Neural cell (in vitro differentiated cells): ENCODE measurements at regions not wholly inside any gene's neighbourhood (a gene's known extent, or its start where the extent isn't known, plus 50 kb on each side); places are given as distances from the start of the nearest gene placed in this dataset.

Experiments used
- H2AFZ ChIP-seq: fragments of 200-600, 300-800 bp; sonication (generic), shearing (Covaris generic); 2 replicates; pipeline ENCODE4 v1.6.0; 2014; ENCODE audit warnings: low read depth, mild to moderate bottlenecking, antibody characterized with exemption, low read length, moderate library complexity
- H3F3A ChIP-seq: fragments of 200-600 bp; shearing (Covaris generic); 2 replicates; pipeline ENCODE4 v1.6.1; 2016; ENCODE audit warnings: mild to moderate bottlenecking, moderate library complexity, mixed read lengths, antibody characterized with exemption, low read length; ENCODE audit not compliant: insufficient read depth, poor library complexity, severe bottlenecking
- H3K27ac ChIP-seq: fragments of 200-600, 300-800 bp; sonication (generic), shearing (Covaris generic); 2 replicates; pipeline ENCODE4 v1.5.1; 2014; ENCODE audit warnings: mild to moderate bottlenecking, low read length, moderate library complexity
- H3K27me3 ChIP-seq: fragments of 300-800, 200-600 bp; sonication (generic), shearing (Covaris generic); 2 replicates; pipeline ENCODE4 v1.6.0; 2014; ENCODE audit warnings: mild to moderate bottlenecking, low read depth, low read length, moderate library complexity; ENCODE audit not compliant: insufficient read depth
- H3K36me3 ChIP-seq: fragments of 300-800, 200-600 bp; sonication (generic), shearing (Covaris generic); 2 replicates; pipeline ENCODE4 v1.5.1; 2014; ENCODE audit warnings: mild to moderate bottlenecking, antibody characterized with exemption, low read length, moderate library complexity; ENCODE audit not compliant: insufficient read depth
- H3K4me2 ChIP-seq: fragments of 300-800, 200-600 bp; sonication (generic), shearing (Covaris generic); 2 replicates; pipeline ENCODE4 v1.6.0; 2014; ENCODE audit warnings: mild to moderate bottlenecking, low read length
- H3K4me3 ChIP-seq: fragments of 300-800, 200-600 bp; sonication (generic), shearing (Covaris generic); 2 replicates; pipeline ENCODE4 v1.5.1; 2014; ENCODE audit warnings: mild to moderate bottlenecking, low read length, moderate library complexity
- H3K79me2 ChIP-seq: fragments of 200-600 bp; shearing (Covaris generic); replicated peaks from 2 replicates; pipeline ENCODE4 v1.6.0; 2014; ENCODE audit warnings: mild to moderate bottlenecking, low read length, moderate library complexity; ENCODE audit not compliant: insufficient read depth
- H3K9ac ChIP-seq: fragments of 300-800, 200-600 bp; sonication (generic), shearing (Covaris generic); 2 replicates; pipeline ENCODE4 v1.6.1; 2016; ENCODE audit warnings: mild to moderate bottlenecking, low read length, mixed read lengths
- H3K9me2 ChIP-seq: fragments of 200-600 bp; shearing (Covaris generic); 2 replicates; pipeline ENCODE4 v1.6.1; 2016; ENCODE audit warnings: mild to moderate bottlenecking, low read length, mixed read lengths; ENCODE audit not compliant: insufficient read depth
- H3K9me3 ChIP-seq: fragments of 200-600, 300-800 bp; sonication (generic), shearing (Covaris generic); 2 replicates; pipeline ENCODE4 v1.6.1; 2016; ENCODE audit warnings: mild to moderate bottlenecking, mixed run types, low read length, moderate library complexity, mixed read lengths
- H4K20me1 ChIP-seq: fragments of 200-600 bp; shearing (Covaris generic); 2 replicates; pipeline ENCODE4 v1.6.1; 2016; ENCODE audit warnings: mild to moderate bottlenecking, mixed run types; ENCODE audit not compliant: insufficient read depth
- EP300 ChIP-seq: fragments of 450-650 bp; conservative IDR thresholded peaks from 2 replicates; pipeline ENCODE4 v1.6.1; 2014; ENCODE audit warnings: antibody characterized with exemption, mild to moderate bottlenecking, moderate library complexity; ENCODE audit not compliant: poor library complexity, severe bottlenecking
- EZH2 ChIP-seq: fragments of 200-600, 300-800 bp; shearing (Covaris generic), sonication (generic); IDR thresholded peaks from 2 replicates; pipeline ENCODE4 v1.6.1; 2014; ENCODE audit warnings: antibody characterized with exemption, low read length, borderline replicate concordance, mild to moderate bottlenecking; ENCODE audit not compliant: insufficient read depth, poor library complexity, severe bottlenecking
- MXI1 ChIP-seq: fragments of 450-650 bp; conservative IDR thresholded peaks from 2 replicates; pipeline ENCODE4 v1.6.1; 2014; ENCODE audit warnings: antibody characterized with exemption, mild to moderate bottlenecking; ENCODE audit not compliant: poor library complexity, severe bottlenecking
- POLR2AphosphoS5 ChIP-seq: IDR thresholded peaks from 2 replicates; pipeline ENCODE4 v1.6.1; 2012
- RAD21 ChIP-seq: fragments of 450-650 bp; conservative IDR thresholded peaks from 2 replicates; pipeline ENCODE4 v1.6.1; 2014; ENCODE audit warnings: antibody characterized with exemption, mild to moderate bottlenecking, moderate library complexity
- SMC3 ChIP-seq: fragments of 450-650 bp; conservative IDR thresholded peaks from 2 replicates; pipeline ENCODE4 v1.6.1; 2014; ENCODE audit warnings: antibody characterized with exemption, mild to moderate bottlenecking, moderate library complexity; ENCODE audit not compliant: poor library complexity
- TAF1 ChIP-seq: IDR thresholded peaks from 2 replicates; pipeline ENCODE4 v1.6.1; 2012; ENCODE audit warnings: low read depth
- TF ChIP-seq, protein P1 (sequence below): IDR thresholded peaks from 2 replicates; pipeline ENCODE4 v1.6.1; 2012; ENCODE audit warnings: borderline replicate concordance
- TF ChIP-seq, protein P2 (sequence below): fragments of 450-650 bp; IDR thresholded peaks from 2 replicates; pipeline ENCODE4 v1.5.1; 2014; ENCODE audit warnings: antibody characterized with exemption, mild to moderate bottlenecking, moderate library complexity; ENCODE audit not compliant: poor library complexity, severe bottlenecking

DNA sequence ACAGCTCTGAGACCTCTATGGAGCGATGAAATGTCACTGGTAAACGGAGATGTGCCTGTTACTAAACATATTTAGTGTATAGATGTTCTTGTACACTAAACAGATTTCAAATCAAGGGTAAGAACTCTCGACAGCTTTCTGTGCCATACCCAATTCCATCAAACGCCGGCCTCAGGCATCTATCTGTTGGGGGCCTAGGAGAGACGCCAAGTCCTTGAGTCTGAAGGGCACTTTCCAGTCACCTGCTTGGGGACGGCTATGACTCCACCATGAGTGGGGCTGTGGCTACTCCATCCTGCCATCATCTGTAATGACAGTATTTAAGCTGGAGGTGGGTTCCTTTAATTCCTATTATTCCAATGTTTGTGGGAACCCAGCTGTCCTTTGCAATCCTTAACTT lies 87.8 kb downstream of the SHANK2 start:
- Histone ChIP-seq H3K79me2 (no peaks in the 10 kb centered on the region), H3K36me3 (no peaks in the 10 kb centered on the region), H3K4me2 (no peak overlapping the region), H3K27ac (no peak overlapping the region), H3K4me3 (no peak overlapping the region), H3K9me2 (no peaks in the 10 kb centered on the region), H3K9ac (no peak overlapping the region), H3F3A (no peaks in the 10 kb centered on the region), H3K27me3 (no peaks in the 10 kb centered on the region), H2AFZ (no peak overlapping the region), H3K9me3 (no peaks in the 10 kb centered on the region), H4K20me1 (no peaks in the 10 kb centered on the region)
- TF ChIP-seq EP300 (no peak), EZH2 (no peak), SMC3 (no peak), POLR2AphosphoS5 (no peak), MXI1 (no peak), RAD21 (no peak), TAF1 (no peak)
- TF ChIP-seq, protein P1, sequence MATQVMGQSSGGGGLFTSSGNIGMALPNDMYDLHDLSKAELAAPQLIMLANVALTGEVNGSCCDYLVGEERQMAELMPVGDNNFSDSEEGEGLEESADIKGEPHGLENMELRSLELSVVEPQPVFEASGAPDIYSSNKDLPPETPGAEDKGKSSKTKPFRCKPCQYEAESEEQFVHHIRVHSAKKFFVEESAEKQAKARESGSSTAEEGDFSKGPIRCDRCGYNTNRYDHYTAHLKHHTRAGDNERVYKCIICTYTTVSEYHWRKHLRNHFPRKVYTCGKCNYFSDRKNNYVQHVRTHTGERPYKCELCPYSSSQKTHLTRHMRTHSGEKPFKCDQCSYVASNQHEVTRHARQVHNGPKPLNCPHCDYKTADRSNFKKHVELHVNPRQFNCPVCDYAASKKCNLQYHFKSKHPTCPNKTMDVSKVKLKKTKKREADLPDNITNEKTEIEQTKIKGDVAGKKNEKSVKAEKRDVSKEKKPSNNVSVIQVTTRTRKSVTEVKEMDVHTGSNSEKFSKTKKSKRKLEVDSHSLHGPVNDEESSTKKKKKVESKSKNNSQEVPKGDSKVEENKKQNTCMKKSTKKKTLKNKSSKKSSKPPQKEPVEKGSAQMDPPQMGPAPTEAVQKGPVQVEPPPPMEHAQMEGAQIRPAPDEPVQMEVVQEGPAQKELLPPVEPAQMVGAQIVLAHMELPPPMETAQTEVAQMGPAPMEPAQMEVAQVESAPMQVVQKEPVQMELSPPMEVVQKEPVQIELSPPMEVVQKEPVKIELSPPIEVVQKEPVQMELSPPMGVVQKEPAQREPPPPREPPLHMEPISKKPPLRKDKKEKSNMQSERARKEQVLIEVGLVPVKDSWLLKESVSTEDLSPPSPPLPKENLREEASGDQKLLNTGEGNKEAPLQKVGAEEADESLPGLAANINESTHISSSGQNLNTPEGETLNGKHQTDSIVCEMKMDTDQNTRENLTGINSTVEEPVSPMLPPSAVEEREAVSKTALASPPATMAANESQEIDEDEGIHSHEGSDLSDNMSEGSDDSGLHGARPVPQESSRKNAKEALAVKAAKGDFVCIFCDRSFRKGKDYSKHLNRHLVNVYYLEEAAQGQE: no peak
- TF ChIP-seq, protein P2, sequence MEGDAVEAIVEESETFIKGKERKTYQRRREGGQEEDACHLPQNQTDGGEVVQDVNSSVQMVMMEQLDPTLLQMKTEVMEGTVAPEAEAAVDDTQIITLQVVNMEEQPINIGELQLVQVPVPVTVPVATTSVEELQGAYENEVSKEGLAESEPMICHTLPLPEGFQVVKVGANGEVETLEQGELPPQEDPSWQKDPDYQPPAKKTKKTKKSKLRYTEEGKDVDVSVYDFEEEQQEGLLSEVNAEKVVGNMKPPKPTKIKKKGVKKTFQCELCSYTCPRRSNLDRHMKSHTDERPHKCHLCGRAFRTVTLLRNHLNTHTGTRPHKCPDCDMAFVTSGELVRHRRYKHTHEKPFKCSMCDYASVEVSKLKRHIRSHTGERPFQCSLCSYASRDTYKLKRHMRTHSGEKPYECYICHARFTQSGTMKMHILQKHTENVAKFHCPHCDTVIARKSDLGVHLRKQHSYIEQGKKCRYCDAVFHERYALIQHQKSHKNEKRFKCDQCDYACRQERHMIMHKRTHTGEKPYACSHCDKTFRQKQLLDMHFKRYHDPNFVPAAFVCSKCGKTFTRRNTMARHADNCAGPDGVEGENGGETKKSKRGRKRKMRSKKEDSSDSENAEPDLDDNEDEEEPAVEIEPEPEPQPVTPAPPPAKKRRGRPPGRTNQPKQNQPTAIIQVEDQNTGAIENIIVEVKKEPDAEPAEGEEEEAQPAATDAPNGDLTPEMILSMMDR: no peak

DNA sequence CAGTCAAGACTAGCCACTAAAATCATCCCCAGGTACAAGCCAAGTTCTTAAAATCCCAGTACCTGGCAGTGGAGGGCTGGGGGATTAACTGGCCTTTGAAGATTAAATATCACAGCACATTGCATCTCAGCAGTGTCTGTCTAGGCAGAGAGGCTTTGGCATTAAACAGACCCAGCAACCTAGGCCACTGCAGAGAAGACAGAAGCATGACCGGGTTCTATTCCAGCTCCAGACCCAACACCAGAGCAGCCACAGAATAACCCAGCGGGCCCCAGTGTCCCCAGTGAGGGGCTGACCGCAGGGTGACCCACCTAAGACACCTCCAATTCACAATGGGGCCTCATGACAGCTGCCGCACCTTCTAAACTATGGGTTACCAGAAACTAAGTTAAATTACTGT lies 88.2 kb downstream of the SHANK2 start:
- H4K20me1 ChIP-seq: no peaks in the 10 kb centered on the region
- H3K79me2 ChIP-seq: no peaks in the 10 kb centered on the region
- no peaks in the 10 kb centered on the region for H3F3A ChIP-seq
- no peak overlapping the region for H3K4me2 ChIP-seq
- no peak overlapping the region for H2AFZ ChIP-seq
- no peaks in the 10 kb centered on the region for H3K27me3 ChIP-seq
- H3K27ac ChIP-seq: no peak overlapping the region
- no peaks in the 10 kb centered on the region for H3K9me3 ChIP-seq
- no peak overlapping the region for H3K9ac ChIP-seq
- no peaks in the 10 kb centered on the region for H3K9me2 ChIP-seq
- H3K36me3 ChIP-seq: no peaks in the 10 kb centered on the region
- TF ChIP-seq, protein P2: no peak
- TF ChIP-seq TAF1 (no peak), RAD21 (no peak), POLR2AphosphoS5 (no peak)
- TF ChIP-seq, protein P1: no peak
- H3K4me3 ChIP-seq: no peak overlapping the region
